Kidney epithelial cell (primary cell): ENCODE measurements at regions not wholly inside any gene's neighbourhood (a gene's known extent, or its start where the extent isn't known, plus 50 kb on each side); places are given as distances from the start of the nearest gene placed in this dataset.
"Not testable (repeated sequence)": the region's sequence is repeated elsewhere in the genome, so short reads cannot be mapped to it uniquely, and the experiment has no call there.

ENCODE experiments used
- DNase-seq: peaks from one replicate; pipeline ENCODE4 v3.0.0-alpha.2; 2010; ENCODE audit warnings: low read depth
- H3K27me3 ChIP-seq: 2 replicates; pipeline ENCODE4 v1.6.0; 2011; ENCODE audit warnings: low read length; ENCODE audit not compliant: control insufficient read depth, insufficient read depth
- H3K36me3 ChIP-seq: 2 replicates; pipeline ENCODE4 v1.5.1; 2011; ENCODE audit warnings: low read length; ENCODE audit not compliant: control insufficient read depth, insufficient read depth
- H3K4me3 ChIP-seq: 2 replicates; pipeline ENCODE4 v1.5.1; 2011; ENCODE audit warnings: low read depth, mild to moderate bottlenecking, control low read depth, low read length
- CTCF ChIP-seq: IDR thresholded peaks from 2 replicates; pipeline ENCODE4 v1.5.1; 2011; ENCODE audit warnings: mild to moderate bottlenecking, moderate library complexity, low read length, control low read depth, inconsistent platforms; ENCODE audit not compliant: insufficient read depth, poor library complexity, severe bottlenecking

DNA sequence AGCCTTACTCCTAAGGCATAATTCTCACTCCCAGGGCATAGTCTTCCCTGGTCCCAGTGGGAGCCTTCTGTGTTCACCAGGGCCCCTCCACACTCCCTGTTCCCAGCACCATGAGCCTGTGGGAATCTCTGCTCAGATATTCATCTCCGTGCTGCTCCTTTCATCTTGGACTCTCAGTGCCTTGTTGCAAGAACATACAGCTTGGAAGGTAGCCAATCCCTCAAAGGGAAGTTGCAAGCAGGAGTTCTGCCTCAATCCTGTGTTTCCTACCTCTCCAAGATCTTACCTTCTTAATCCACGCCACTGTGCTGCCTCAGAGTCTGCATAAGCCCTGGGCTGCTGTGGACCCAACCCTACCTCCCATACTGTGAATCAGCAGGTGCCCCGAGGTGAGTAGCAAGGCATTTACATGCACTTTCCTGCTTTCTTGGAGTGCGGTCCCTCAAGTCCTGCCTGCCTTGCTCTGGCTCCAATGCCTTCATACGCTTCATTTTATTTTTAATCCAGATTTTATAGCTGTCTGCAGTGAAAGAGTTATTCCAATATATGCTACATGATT lies 413.8 kb upstream of the RAB6C start:
- no peak for DNase-seq
- Histone ChIP-seq H3K4me3 (no peak overlapping the region), H3K27me3 (no peaks in the 10 kb centered on the region), H3K36me3 (no peaks in the 10 kb centered on the region)
- TF ChIP-seq CTCF, result no peak

DNA sequence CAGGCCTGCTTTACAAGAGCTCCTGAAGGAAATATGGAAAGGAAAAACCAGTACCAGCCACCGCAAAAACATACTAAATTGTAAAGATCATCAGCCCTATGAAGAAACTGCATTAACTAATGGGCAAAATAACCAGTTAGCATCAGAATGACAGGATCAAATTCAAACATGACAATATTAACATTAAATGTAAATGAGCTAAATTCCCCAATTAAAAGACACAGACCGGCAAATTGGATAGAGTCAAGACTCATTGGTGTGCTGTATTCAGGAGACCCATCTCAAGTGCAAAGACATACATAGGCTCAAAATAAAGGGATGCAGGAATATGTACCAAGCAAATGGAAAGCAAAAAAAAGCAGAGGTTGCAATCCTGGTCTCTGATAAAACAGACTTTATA lies 408.7 kb upstream of the RAB6C start:
- not testable (repeated sequence) for H3K4me3 ChIP-seq, DNase-seq, H3K27me3 ChIP-seq, H3K36me3 ChIP-seq

GRCh38 chr2:129575431-129575830 lies 404.0 kb upstream of the RAB6C start:
- TF ChIP-seq CTCF, result no peak
- no peak for DNase-seq
- no peak overlapping the region for H3K4me3 ChIP-seq
- no peaks in the 10 kb centered on the region for H3K27me3 ChIP-seq
- H3K36me3 ChIP-seq, result no peaks in the 10 kb centered on the region

DNA sequence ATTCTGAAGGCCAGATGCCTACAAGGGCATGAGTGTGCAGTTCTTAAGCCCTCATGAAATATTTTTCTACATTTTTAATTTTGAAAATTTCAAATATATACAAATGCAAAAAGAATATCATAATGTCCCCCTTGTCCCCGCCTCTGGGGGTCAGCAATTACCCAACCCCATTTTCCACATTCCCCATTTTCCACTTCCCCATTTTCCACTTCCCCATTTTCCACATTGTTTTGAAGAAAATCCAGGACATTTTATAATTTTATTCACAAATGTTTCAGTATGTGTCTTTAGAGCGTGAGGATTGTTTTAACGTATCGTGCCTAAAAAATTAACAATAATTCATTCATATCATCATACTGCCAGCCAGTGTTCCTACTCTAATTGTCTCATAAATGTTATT lies 403.6 kb upstream of the RAB6C start:
- H3K27me3 ChIP-seq, result no peaks in the 10 kb centered on the region

DNA sequence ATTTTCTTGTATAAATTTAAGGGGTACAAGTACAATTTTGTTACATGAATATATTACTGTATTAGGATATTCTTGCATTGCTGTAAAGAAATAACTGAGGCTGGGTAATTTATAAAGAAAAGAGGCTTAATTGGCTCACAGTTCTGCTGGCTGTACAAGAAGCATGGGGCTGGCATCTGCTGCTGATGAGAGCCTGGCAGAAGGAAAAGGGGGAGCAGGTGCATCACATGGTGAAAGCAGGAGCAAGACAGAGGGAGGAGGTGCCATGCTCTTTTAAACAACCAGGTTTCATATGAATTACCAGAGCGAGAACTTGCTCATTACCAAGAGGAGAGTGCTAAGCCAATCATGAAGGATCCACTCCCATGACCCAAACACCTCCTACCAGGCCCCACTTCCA lies 399.5 kb upstream of the RAB6C start:
- H3K4me3 ChIP-seq, result no peak overlapping the region
- no peaks in the 10 kb centered on the region for H3K36me3 ChIP-seq
- TF ChIP-seq CTCF, result no peak
- H3K27me3 ChIP-seq, result no peaks in the 10 kb centered on the region
- DNase-seq, result no peak

More for the DNA sequence above, 403.6 kb upstream of the RAB6C start:
- TF ChIP-seq CTCF, result no peak
- no peak for DNase-seq
- no peak overlapping the region for H3K4me3 ChIP-seq
- no peaks in the 10 kb centered on the region for H3K36me3 ChIP-seq

DNA sequence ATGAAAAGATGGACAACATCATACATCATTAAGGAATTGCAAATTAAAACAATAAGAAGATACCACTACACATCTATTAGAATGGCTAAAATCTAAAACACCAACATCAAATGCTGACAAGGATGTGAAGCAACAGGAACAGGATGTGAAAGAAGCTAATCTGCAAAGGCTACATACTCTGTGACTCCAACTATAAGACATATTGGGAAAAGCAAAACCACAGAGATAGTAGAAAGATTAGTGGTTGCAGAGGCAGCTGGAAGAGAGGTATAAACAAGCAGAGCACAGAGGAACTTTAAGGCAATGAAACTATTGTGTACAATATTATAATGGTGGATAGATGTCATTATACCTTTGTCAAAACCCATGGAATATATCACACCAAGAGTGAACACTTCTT lies 393.7 kb upstream of the RAB6C start:
- DNase-seq, result no peak
- Histone ChIP-seq H3K27me3 (no peaks in the 10 kb centered on the region), H3K36me3 (no peaks in the 10 kb centered on the region), H3K4me3 (no peak overlapping the region)
- TF ChIP-seq CTCF, result no peak
